NCI-H524 (cell line): ENCODE measurements at regions not wholly inside any gene's neighbourhood (a gene's known extent, or its start where the extent isn't known, plus 50 kb on each side); places are given as distances from the start of the nearest gene placed in this dataset.

Experiments used
- DNase-seq, 2 experiments: peaks; one replicate each; lab custom pipeline; 2025; lab: John Stamatoyannopoulos, UW

GRCh38 chr13:100855151-100855550 is 180.6 kb upstream of the TMTC4 start:
- DNase-seq: no peak

GRCh38 chr13:100854006-100854405 is 179.4 kb upstream of the TMTC4 start:
- DNase-seq: no peak

- DNase-seq: no peak
Measured at GRCh38 chr13:100853434-100853833, 178.8 kb upstream of the TMTC4 start.

- DNase-seq: no peak
Measured at GRCh38 chr13:100852146-100852545, 177.6 kb upstream of the TMTC4 start.

GRCh38 chr13:100848304-100848703 is 173.7 kb upstream of the TMTC4 start:
- no peak for DNase-seq

- DNase-seq: no peak
Measured at GRCh38 chr13:100845128-100845757, 170.6 kb upstream of the TMTC4 start.

- no peak for DNase-seq
Measured at GRCh38 chr13:100842136-100842535, 167.5 kb upstream of the TMTC4 start.

- no peak for DNase-seq
Measured at GRCh38 chr13:100838387-100838786, 163.8 kb upstream of the TMTC4 start.

GRCh38 chr13:100837631-100838030 is 163.0 kb upstream of the TMTC4 start:
- no peak for DNase-seq

GRCh38 chr13:100836711-100837110 is 162.1 kb upstream of the TMTC4 start:
- DNase-seq: no peak

- DNase-seq: no peak
Measured at GRCh38 chr13:100835695-100836094, 161.1 kb upstream of the TMTC4 start.

- DNase-seq: no peak
Measured at GRCh38 chr13:100833427-100833826, 158.8 kb upstream of the TMTC4 start.

- peak in 1 of 2 experiments; percentile 44 for DNase-seq
Measured at GRCh38 chr13:100828226-100828625, 153.6 kb upstream of the TMTC4 start.

- DNase-seq: no peak
Measured at GRCh38 chr13:100827489-100828176, 153.0 kb upstream of the TMTC4 start.

GRCh38 chr13:100826441-100826840 is 151.8 kb upstream of the TMTC4 start:
- no peak for DNase-seq

- no peak for DNase-seq
Measured at GRCh38 chr13:100825557-100825956, 151.0 kb upstream of the TMTC4 start.

GRCh38 chr13:100824366-100824765 is 149.8 kb upstream of the TMTC4 start:
- DNase-seq: no peak

- no peak for DNase-seq
Measured at GRCh38 chr13:100823448-100823847, 148.9 kb upstream of the TMTC4 start.

GRCh38 chr13:100822871-100823443 is 148.4 kb upstream of the TMTC4 start:
- peak in 1 of 2 experiments; percentile 49 for DNase-seq

GRCh38 chr13:100818711-100819110 is 144.1 kb upstream of the TMTC4 start:
- DNase-seq: no peak

- no peak for DNase-seq
Measured at GRCh38 chr13:100817928-100818327, 143.3 kb upstream of the TMTC4 start.

- DNase-seq: no peak
Measured at GRCh38 chr13:100815476-100816046, 141.0 kb upstream of the TMTC4 start.

GRCh38 chr13:100812982-100813584 is 138.5 kb upstream of the TMTC4 start:
- no peak for DNase-seq
